ENCODE measurements at regions not wholly inside any gene's neighbourhood (a gene's known extent, or its start where the extent isn't known, plus 50 kb on each side); places are given as distances from the start of the nearest gene placed in this dataset.

DNA sequence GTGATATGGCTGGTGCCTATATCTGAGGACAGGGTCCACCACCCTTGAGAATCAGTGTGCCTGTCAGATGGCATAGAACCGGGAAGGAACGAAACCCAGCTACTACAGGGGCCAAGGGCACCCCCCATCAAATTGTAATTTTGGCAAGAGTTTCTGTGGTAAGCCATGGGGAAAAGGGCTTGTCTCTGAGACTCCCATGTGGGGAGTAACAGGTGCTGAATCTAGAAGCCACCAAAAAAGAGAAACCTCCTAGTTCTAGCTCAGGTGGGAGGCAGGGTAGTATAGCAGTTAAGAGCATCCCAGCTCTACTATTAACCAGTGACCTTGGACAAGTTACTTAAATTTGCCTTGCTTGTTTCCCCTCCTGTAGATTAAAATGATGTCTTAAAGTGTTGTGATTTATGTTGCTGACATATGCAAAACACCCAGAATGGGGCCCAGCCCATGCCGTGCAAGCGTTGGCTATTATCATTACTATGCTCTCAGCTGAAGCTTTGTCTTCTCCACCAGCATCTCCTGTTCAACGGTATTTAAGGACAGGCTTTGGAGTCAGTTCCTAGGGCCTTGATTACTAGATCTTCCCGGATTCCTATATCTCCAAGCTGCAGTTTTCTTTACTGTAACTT is 210.7 kb upstream of the NLRP1 start:
- Mint-ChIP-seq H3K4me3 (no peak overlapping the region), H3K36me3 (ENCODE audit: insufficient read depth) (no peaks in the 10 kb centered on the region), H3K9me3 (peaks cover 15% of the 10 kb centered on the region), H3K27me3 (ENCODE audit: low read depth) (peaks cover 29% of the 10 kb centered on the region), H3K4me1 (ENCODE audit: low read depth) (no peaks in the 10 kb centered on the region)
- no peak for ATAC-seq
- no peak for DNase-seq

- DNase-seq: no peak
- H3K9me3 Mint-ChIP-seq: peaks cover 11% of the 10 kb centered on the region
- H3K27me3 Mint-ChIP-seq (ENCODE audit: low read depth): peaks cover 21% of the 10 kb centered on the region
- no peaks in the 10 kb centered on the region for H3K36me3 Mint-ChIP-seq (ENCODE audit: insufficient read depth)
- no peak for ATAC-seq
- no peaks in the 10 kb centered on the region for H3K4me1 Mint-ChIP-seq (ENCODE audit: low read depth)
- no peak overlapping the region for H3K4me3 Mint-ChIP-seq
Observed at GRCh38 chr17:5797447-5798050, 213.2 kb upstream of the NLRP1 start.

DNA sequence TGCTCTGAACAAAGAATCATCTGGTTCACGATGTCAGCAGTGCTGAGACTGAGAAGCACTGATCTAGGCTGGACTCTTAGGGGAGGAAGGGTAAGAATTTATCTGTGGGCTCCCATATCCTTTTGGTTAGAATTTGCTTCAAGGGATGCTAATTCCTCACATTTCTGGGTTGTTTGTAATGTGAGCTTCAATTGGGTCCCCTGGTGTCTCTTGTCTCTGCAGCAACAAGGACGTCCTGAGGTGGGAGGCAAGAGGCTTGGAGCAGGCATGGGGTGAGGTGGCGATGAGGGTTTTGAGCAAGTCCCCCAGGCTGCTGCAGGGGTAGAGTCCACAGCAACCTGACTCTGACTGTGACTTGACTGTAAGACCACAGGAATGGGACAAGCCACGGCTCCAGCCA is 213.8 kb upstream of the NLRP1 start:
- DNase-seq (no peak), ATAC-seq (no peak)
- Mint-ChIP-seq H3K4me3 (no peak overlapping the region), H3K27me3 (ENCODE audit: low read depth) (peaks cover 18% of the 10 kb centered on the region), H3K4me1 (ENCODE audit: low read depth) (no peaks in the 10 kb centered on the region), H3K36me3 (ENCODE audit: insufficient read depth) (no peaks in the 10 kb centered on the region), H3K9me3 (peaks cover 5% of the 10 kb centered on the region)

DNA sequence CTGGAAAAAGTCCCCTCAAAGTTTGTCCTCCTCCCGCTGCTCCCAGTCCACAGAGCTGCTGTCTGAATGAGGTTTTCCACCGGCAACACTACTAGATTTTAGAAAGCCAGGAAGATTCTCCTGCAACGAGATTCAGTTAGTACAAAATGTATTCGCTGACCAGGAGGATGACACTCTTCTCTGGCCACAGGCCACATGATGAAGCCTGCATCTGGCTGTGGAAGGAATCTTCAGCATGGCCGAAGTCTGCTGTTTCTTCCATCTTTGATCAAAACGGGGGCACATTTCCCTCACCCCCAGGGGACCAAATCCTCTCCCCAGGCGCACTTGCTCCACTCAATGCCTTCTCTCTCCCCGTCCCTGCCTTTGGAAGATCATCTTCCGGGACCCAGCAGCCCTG is 215.8 kb upstream of the NLRP1 start:
- Mint-ChIP-seq H3K36me3 (ENCODE audit: insufficient read depth) (no peaks in the 10 kb centered on the region), H3K4me1 (ENCODE audit: low read depth) (no peaks in the 10 kb centered on the region), H3K27me3 (ENCODE audit: low read depth) (peaks cover 24% of the 10 kb centered on the region), H3K9me3 (no peaks in the 10 kb centered on the region), H3K4me3 (no peak overlapping the region)
- DNase-seq: no peak
- no peak for ATAC-seq

GRCh38 chr17:5800646-5801045 is 216.3 kb upstream of the NLRP1 start:
- no peaks in the 10 kb centered on the region for H3K36me3 Mint-ChIP-seq (ENCODE audit: insufficient read depth)
- peaks cover 24% of the 10 kb centered on the region for H3K27me3 Mint-ChIP-seq (ENCODE audit: low read depth)
- H3K4me1 Mint-ChIP-seq (ENCODE audit: low read depth): no peaks in the 10 kb centered on the region
- DNase-seq (no peak), ATAC-seq (no peak)
- no peak overlapping the region for H3K4me3 Mint-ChIP-seq
- no peaks in the 10 kb centered on the region for H3K9me3 Mint-ChIP-seq

- peaks cover 27% of the 10 kb centered on the region for H3K27me3 Mint-ChIP-seq (ENCODE audit: low read depth)
Observed at GRCh38 chr17:5804251-5804650, 219.9 kb upstream of the NLRP1 start.

DNA sequence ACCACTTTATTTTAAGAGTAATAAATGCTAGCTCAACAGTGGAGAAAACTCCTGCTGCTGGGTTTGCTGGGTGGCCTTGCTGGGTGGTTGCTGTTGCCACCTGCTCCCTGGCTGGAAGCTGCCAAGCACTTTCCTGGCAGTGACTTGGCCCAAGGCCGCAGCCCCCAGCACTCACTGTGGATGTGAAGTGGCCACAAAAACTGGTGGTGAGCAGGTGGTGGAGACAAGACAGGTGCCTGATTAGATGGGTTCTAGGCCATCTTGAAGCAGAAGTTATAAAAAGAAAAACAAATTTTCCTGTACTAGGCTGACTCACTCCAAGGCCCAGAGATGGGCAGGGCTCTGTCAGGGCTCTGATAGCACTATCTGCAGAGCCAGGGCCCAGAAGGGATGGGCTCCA is 224.7 kb upstream of the NLRP1 start:
- Mint-ChIP-seq H3K9me3 (peaks cover 20% of the 10 kb centered on the region), H3K27me3 (ENCODE audit: low read depth) (peaks cover 23% of the 10 kb centered on the region), H3K36me3 (ENCODE audit: insufficient read depth) (no peaks in the 10 kb centered on the region), H3K4me1 (ENCODE audit: low read depth) (no peaks in the 10 kb centered on the region), H3K4me3 (no peak overlapping the region)
- ATAC-seq (no peak), DNase-seq (no peak)

More at GRCh38 chr17:5804251-5804650, 219.9 kb upstream of the NLRP1 start:
- ATAC-seq: no peak
- DNase-seq: no peak
- Mint-ChIP-seq H3K4me1 (ENCODE audit: low read depth) (no peaks in the 10 kb centered on the region), H3K36me3 (ENCODE audit: insufficient read depth) (no peaks in the 10 kb centered on the region), H3K4me3 (no peak overlapping the region), H3K9me3 (no peaks in the 10 kb centered on the region)

DNA sequence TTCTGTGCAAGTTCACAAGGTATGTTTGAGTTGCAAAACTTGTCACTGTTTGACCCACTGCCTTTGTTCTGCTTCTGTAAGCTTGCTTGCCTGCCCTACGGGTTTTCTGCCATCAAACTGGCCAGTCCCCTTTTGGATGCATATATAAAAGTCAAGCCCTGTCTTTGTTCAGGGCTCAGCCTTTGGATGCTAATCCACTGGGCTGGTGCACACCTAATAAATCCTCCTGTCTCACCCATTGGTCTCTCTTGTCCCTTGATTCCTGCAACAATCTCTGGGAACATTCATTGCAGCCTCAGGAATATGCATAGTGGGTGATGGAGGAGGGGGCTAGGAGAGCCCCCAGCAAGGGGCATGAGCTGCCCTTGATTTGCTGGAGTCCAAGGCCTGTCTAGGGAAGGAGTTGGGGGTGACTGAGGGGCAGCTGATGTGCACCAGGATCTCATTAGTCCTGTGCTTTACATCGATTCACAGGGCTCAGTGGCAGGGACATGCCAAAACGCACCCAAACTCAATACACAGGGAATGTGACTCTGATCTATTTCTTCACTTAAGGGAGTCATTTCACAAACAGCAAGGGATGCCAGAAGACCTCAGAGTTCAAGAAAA is 225.4 kb upstream of the NLRP1 start:
- no peaks in the 10 kb centered on the region for H3K36me3 Mint-ChIP-seq (ENCODE audit: insufficient read depth)
- no peak for ATAC-seq
- H3K9me3 Mint-ChIP-seq: peaks cover 20% of the 10 kb centered on the region
- no peak for DNase-seq
- H3K4me1 Mint-ChIP-seq (ENCODE audit: low read depth): no peaks in the 10 kb centered on the region
- no peak overlapping the region for H3K4me3 Mint-ChIP-seq
- peaks cover 23% of the 10 kb centered on the region for H3K27me3 Mint-ChIP-seq (ENCODE audit: low read depth)

DNA sequence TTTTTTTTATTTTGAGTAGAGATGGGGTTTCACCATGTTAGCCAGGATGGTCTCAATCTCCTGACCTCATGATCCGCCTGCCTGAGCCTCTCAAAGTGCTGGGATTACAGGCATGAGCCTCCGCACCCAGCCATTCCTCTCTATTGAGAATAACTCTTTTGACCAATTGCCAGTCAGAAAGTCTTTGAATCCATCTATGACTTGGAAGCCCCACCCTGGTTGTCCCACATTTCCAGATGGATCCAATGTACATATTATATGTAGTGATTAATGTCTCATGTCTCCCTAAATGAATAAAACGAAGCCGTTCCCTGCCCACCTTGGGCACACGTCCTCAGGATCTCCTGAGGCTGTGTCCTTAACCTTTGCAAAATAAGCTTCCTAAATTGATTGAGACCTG is 228.3 kb upstream of the NLRP1 start:
- peaks cover 20% of the 10 kb centered on the region for H3K9me3 Mint-ChIP-seq

GRCh38 chr17:5813357-5813756 is 229.0 kb upstream of the NLRP1 start:
- H3K4me1 Mint-ChIP-seq (ENCODE audit: low read depth): no peaks in the 10 kb centered on the region
- H3K4me3 Mint-ChIP-seq: no peak overlapping the region
- ATAC-seq: no peak
- no peak for DNase-seq
- H3K36me3 Mint-ChIP-seq (ENCODE audit: insufficient read depth): no peaks in the 10 kb centered on the region
- peaks cover 20% of the 10 kb centered on the region for H3K9me3 Mint-ChIP-seq
- peaks cover 37% of the 10 kb centered on the region for H3K27me3 Mint-ChIP-seq (ENCODE audit: low read depth)

More for the DNA sequence above, 228.3 kb upstream of the NLRP1 start:
- peaks cover 31% of the 10 kb centered on the region for H3K27me3 Mint-ChIP-seq (ENCODE audit: low read depth)
- ATAC-seq: no peak
- H3K36me3 Mint-ChIP-seq (ENCODE audit: insufficient read depth): no peaks in the 10 kb centered on the region
- DNase-seq: no peak
- no peak overlapping the region for H3K4me3 Mint-ChIP-seq
- no peaks in the 10 kb centered on the region for H3K4me1 Mint-ChIP-seq (ENCODE audit: low read depth)

DNA sequence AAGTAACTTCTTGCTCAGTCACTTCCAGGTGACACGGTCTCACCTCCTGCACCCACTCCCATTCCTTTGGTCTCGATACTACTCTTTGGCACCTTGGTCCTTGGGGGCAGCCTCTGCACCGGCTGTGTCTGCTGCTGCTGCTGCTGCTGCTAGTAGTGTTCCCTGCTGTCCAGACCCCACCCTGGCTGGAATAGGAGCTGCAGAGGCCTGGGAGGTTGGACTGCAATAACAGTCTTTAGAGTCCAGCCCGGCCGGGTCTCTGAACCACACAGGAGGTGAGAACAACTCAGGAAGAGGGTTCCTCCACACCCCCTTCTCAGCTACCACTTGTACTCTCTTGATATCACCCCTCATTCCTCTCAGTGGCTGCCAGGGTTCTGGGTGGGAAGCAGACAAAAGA is 231.1 kb upstream of the NLRP1 start:
- DNase-seq (no peak), ATAC-seq (no peak)
- Mint-ChIP-seq H3K4me1 (ENCODE audit: low read depth) (no peaks in the 10 kb centered on the region), H3K27me3 (ENCODE audit: low read depth) (peaks cover 41% of the 10 kb centered on the region), H3K4me3 (no peak overlapping the region), H3K9me3 (peaks cover 13% of the 10 kb centered on the region), H3K36me3 (ENCODE audit: insufficient read depth) (no peaks in the 10 kb centered on the region)

- ATAC-seq (no peak), DNase-seq (no peak)
- peaks cover under 1% of the 10 kb centered on the region for H3K9me3 Mint-ChIP-seq
- no peaks in the 10 kb centered on the region for H3K4me1 Mint-ChIP-seq (ENCODE audit: low read depth)
- H3K36me3 Mint-ChIP-seq (ENCODE audit: insufficient read depth): no peaks in the 10 kb centered on the region
- H3K4me3 Mint-ChIP-seq: no peak overlapping the region
- H3K27me3 Mint-ChIP-seq (ENCODE audit: low read depth): peaks cover 41% of the 10 kb centered on the region
Observed at GRCh38 chr17:5816491-5817070, 232.3 kb upstream of the NLRP1 start.

GRCh38 chr17:5817475-5818395 is 233.4 kb upstream of the NLRP1 start:
- Mint-ChIP-seq H3K9me3 (no peaks in the 10 kb centered on the region), H3K4me1 (ENCODE audit: low read depth) (no peaks in the 10 kb centered on the region), H3K4me3 (no peak overlapping the region), H3K36me3 (ENCODE audit: insufficient read depth) (no peaks in the 10 kb centered on the region), H3K27me3 (ENCODE audit: low read depth) (peaks cover 38% of the 10 kb centered on the region)
- DNase-seq (no peak), ATAC-seq (no peak)

DNA sequence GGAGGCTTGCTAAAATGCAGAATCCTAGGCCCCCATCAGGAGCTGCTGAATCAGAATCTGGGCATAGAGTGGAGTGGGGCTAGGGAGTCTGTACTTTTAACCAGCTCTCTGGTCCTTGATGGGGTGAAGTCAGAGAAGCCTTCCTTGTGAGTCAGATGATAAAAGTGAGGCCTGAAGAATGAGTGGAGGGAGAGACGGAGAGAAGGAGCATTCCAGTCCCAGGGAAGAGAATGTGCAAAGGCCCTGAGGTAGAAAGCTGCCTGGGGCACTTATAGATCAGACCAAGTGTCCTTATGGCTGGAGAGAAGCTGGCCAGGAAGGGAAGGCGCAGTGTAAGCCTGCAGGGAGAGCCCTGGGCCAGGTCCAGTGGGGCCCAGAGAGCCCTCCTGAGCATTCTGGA is 235.1 kb upstream of the NLRP1 start:
- ATAC-seq: no peak
- peaks cover 36% of the 10 kb centered on the region for H3K27me3 Mint-ChIP-seq (ENCODE audit: low read depth)
- DNase-seq: no peak

More for the DNA sequence above, 235.1 kb upstream of the NLRP1 start:
- H3K36me3 Mint-ChIP-seq (ENCODE audit: insufficient read depth): no peaks in the 10 kb centered on the region
- no peaks in the 10 kb centered on the region for H3K4me1 Mint-ChIP-seq (ENCODE audit: low read depth)
- H3K4me3 Mint-ChIP-seq: no peak overlapping the region
- no peaks in the 10 kb centered on the region for H3K9me3 Mint-ChIP-seq

Data from activated T-cell treated with anti-CD3 and anti-CD28 coated beads, Interleukin-2, amount 50 U/mL, for 4 hours (primary cell).